WI38 (cell line): ENCODE measurements at regions not wholly inside any gene's neighbourhood (a gene's known extent, or its start where the extent isn't known, plus 50 kb on each side); places are given as distances from the start of the nearest gene placed in this dataset.
"Not testable (repeated sequence)": the region's sequence is repeated elsewhere in the genome, so short reads cannot be mapped to it uniquely, and the experiment has no call there.

Experiments
- H3K4me3 ChIP-seq: 2 replicates; pipeline ENCODE4 v1.5.1; 2011; ENCODE audit warnings: low read depth, mild to moderate bottlenecking, control low read depth, low read length
- TF ChIP-seq, protein P1 (sequence below): IDR thresholded peaks from 2 replicates; pipeline ENCODE4 v1.5.1; 2012; ENCODE audit warnings: low read depth, mild to moderate bottlenecking, control low read depth, low read length

DNA sequence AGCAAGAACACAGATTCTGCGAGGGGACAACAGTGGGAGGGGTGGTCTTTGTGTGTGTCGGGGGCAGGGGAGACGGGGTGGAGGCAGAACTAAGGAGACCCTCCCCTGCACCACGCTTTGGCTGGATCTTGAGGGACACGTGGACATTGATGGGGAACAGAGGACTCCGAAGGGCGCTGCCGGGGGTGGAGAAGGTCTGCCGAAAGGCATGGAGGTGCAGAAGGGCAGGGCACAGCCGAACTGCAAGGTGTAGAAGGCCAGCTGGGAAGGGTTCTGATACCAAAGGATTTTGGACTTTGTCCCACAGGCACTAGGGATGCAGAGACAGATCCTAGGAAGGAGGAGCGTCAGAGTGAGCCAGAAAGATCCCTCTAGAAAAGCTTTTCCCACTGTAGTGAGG lies 107.7 kb upstream of the SYT13 start:
- TF ChIP-seq, protein P1, sequence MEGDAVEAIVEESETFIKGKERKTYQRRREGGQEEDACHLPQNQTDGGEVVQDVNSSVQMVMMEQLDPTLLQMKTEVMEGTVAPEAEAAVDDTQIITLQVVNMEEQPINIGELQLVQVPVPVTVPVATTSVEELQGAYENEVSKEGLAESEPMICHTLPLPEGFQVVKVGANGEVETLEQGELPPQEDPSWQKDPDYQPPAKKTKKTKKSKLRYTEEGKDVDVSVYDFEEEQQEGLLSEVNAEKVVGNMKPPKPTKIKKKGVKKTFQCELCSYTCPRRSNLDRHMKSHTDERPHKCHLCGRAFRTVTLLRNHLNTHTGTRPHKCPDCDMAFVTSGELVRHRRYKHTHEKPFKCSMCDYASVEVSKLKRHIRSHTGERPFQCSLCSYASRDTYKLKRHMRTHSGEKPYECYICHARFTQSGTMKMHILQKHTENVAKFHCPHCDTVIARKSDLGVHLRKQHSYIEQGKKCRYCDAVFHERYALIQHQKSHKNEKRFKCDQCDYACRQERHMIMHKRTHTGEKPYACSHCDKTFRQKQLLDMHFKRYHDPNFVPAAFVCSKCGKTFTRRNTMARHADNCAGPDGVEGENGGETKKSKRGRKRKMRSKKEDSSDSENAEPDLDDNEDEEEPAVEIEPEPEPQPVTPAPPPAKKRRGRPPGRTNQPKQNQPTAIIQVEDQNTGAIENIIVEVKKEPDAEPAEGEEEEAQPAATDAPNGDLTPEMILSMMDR, result no peak
- H3K4me3 ChIP-seq, result no peak overlapping the region

GRCh38 chr11:45393334-45393733 lies 107.2 kb upstream of the SYT13 start:
- TF ChIP-seq, protein P1, result no peak
- H3K4me3 ChIP-seq, result no peak overlapping the region

DNA sequence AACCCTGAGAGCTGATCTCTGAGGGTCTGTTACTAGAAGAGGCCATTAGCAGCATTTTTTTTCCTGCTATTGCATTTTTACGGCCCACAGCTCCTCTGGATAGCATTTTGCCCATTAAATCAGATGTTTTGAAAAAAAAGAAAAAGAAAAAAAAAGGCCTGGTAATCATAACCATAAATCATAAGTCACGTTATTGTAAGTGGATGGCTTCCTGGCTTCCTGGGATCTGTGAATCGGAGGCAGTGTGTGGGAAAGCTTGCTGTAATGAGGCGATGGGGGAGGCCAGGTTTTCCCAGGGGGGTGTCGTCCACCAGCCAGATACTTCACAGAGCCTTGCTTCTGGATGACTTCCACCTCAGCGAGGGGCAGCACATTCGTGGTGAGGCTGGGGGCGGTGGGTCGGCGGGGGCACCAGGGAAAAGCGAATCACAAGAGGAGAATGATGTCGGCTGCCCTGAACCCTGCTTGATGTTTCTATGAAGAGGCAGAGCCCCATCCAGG lies 106.5 kb upstream of the SYT13 start:
- H3K4me3 ChIP-seq, result no peak overlapping the region
- TF ChIP-seq, protein P1, result no peak

GRCh38 chr11:45392154-45392553 lies 106.0 kb upstream of the SYT13 start:
- TF ChIP-seq, protein P1, result no peak

GRCh38 chr11:45391168-45391850 lies 105.2 kb upstream of the SYT13 start:
- TF ChIP-seq, protein P1, result no peak
- H3K4me3 ChIP-seq, result no peak overlapping the region

More at GRCh38 chr11:45392154-45392553, 106.0 kb upstream of the SYT13 start:
- H3K4me3 ChIP-seq, result no peak overlapping the region

DNA sequence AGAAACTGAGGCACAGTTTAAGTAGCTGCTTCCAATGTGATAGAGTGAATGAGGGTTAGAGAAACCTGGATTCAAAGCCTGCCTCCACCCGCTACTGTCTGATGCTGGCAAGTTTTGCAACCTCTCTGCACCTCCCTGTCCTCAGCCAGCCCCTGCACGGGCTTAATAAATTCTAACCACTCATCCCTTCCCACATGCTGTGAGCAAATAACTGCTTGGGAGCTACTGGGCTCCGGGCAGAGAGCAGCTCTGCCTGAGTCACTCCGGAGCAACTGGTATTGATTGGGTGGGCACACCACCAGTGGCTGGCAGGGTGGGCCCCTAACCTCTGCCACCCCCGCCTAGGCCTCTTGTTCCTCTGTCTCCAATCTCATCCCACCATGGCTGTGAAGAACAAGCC lies 104.3 kb upstream of the SYT13 start:
- TF ChIP-seq, protein P1, result no peak
- H3K4me3 ChIP-seq, result no peak overlapping the region

DNA sequence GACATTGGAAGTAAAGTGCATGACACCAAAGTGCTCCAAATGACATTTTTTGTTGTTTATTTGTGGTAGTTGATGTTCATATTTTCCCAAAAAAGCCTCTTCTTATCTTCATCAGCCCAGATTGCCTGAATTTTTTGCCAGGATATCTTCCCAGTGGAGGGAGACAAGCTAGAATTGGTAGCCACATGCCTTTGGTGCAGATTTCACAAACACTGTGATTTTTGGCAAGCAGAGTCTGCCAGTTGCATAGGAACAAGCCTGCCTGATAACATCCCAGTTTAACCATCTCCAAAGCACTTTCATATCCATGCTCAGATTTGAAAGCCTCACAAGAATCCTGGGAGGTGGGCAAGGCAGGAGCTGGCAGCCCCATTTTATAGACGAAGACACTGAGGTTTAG lies 102.3 kb upstream of the SYT13 start:
- TF ChIP-seq, protein P1, result no peak
- no peak overlapping the region for H3K4me3 ChIP-seq

- not testable (repeated sequence) for H3K4me3 ChIP-seq
Observed at GRCh38 chr11:45387885-45388284, 101.7 kb upstream of the SYT13 start.
